Left lobe of liver (tissue), 2 donors: ENCODE measurements at regions not wholly inside any gene's neighbourhood (a gene's known extent, or its start where the extent isn't known, plus 50 kb on each side); places are given as distances from the start of the nearest gene placed in this dataset.

Source experiments
- ATAC-seq: fragments of 200-7000 bp; cut with Tn5 transposase; one replicate; pipeline ENCODE4 v1.9.1; 2020; ENCODE audit warnings: mild to moderate bottlenecking, moderate library complexity
- DNase-seq: peaks from one replicate; pipeline ENCODE4 v3.0.0-alpha.2; 2020; ENCODE audit warnings: low spot score
- donor health status: DM: no; HTN: no; CAD: no; lungs with moderate emphysema.
- donor health status: DM: no; HTN: yes; CAD: no.

- no peak for ATAC-seq
- DNase-seq: no peak
Observed at GRCh38 chr9:31071606-31072286, 1312.7 kb upstream of the ACO1 start.

DNA sequence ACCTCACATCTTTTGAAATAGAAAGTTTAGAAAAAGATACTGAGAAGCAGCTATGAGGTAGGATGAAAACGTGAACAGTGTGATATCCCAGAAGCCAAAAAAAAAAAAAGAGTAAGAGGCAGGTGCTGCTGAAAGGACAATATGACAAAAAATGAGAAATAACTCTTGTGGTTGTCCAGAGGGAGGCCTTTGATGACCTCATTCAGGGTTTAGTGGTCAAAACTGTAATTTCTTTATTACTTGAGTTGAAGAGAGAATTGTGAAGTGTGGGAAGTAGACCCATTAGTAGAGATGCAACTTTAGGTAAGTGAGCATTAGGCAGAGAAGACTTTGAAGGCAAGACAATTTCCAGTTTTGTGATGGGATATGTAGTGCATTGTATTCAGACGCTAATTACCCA, 1306.3 kb upstream of the ACO1 start:
- no peak for ATAC-seq
- no peak for DNase-seq

GRCh38 chr9:31084350-31084749, 1300.1 kb upstream of the ACO1 start:
- ATAC-seq: no peak
- no peak for DNase-seq

DNA sequence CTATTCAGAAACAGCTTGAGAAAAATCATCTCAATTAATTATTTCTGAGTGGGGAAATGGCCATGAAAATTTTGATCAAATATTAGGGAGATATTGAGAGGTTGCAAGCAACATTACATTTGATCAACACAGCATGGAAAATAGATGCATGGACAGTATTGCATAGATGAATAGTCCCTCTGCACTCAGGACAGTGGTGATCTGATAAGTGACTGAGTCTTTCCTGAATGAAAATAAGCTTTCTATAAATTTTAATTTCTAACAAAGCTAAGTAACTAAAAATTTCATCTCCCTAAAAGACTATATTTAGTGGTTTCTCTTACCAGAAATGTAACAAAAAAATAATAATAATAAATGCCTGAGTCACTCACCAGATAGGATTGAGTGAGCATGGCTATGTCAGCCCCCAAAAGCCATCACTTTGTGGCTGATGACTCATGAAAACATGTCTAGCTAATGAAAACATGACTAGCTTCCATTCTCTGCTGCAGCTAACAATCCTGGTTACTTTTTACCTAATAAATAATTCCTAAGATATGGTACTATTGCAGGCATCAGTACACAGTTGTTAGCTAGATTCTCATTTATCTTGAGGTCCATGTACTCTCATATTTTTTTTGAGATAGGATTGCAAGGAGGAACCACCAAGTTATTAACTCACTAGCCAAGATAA, 1294.8 kb upstream of the ACO1 start:
- DNase-seq (no peak), ATAC-seq (no peak)

- DNase-seq: no peak
- no peak for ATAC-seq
Observed at GRCh38 chr9:31100311-31100710, 1284.1 kb upstream of the ACO1 start.

- DNase-seq: no peak
- no peak for ATAC-seq
Observed at GRCh38 chr9:31103836-31104235, 1280.6 kb upstream of the ACO1 start.

- ATAC-seq: no peak
Observed at GRCh38 chr9:31104249-31104648, 1280.2 kb upstream of the ACO1 start.

DNA sequence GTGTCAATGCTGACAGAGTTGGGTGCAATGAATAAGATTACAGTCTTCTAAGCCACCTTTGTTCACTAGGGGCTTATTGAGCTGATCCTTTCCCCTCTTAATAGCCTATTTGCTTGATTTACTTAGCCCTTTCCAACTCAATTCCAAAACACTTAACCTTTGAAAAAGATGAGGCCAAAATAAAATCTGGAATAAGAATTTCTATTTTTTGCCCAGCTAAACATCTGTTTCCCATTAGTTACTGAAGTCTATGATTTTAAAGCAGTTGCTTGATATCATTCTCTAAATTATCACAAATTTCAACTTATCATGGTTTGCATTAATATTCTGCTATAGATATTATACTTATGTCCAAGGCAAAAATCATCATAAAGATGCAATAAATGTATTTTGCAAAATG, 1272.0 kb upstream of the ACO1 start:
- no peak for DNase-seq
- ATAC-seq: no peak

More at GRCh38 chr9:31104249-31104648, 1280.2 kb upstream of the ACO1 start:
- no peak for DNase-seq

GRCh38 chr9:31114346-31114745, 1270.1 kb upstream of the ACO1 start:
- DNase-seq: no peak
- no peak for ATAC-seq

- no peak for DNase-seq
- ATAC-seq: peak; percentile 89
Observed at GRCh38 chr9:31119890-31120454, 1264.5 kb upstream of the ACO1 start.

DNA sequence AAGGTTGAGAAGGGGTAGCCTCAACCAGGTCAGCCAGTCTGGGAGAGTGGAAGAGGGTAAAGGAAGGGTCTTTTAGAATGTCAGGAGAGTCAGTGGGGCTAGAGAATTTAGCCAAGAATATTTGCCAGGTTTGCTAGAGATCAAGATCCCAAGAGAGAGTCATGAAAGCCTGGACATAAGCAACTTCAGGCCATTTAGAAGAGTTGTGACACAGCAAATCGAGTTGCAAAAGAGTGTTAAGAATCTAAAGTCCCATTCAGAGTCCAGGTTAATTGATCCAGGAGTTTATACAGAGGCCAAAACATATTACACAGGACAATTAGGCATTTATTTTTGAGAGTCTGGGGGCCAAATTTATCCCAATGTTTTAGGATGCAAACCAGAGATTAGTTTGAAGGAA, 1260.1 kb upstream of the ACO1 start:
- peak; percentile 83 for ATAC-seq
- DNase-seq: no peak

DNA sequence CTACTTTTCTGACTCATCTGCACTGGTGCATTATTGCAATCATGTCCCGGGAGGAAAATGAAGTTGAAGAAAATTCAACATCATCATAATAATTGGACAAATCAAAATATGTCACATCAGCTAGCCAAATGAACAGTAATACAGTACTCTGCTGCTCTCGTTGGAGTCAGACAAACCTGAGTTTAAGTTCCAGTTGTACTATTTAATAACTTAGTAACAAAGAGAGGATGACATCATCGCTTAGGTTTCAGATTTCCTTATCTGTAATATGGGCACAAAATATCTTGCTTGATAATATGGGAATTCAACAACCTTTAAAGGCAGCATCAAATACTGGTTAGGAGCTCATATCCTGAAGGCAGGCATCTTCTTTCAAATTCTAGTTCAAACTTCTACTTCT, 1248.9 kb upstream of the ACO1 start:
- DNase-seq (no peak), ATAC-seq (no peak)

DNA sequence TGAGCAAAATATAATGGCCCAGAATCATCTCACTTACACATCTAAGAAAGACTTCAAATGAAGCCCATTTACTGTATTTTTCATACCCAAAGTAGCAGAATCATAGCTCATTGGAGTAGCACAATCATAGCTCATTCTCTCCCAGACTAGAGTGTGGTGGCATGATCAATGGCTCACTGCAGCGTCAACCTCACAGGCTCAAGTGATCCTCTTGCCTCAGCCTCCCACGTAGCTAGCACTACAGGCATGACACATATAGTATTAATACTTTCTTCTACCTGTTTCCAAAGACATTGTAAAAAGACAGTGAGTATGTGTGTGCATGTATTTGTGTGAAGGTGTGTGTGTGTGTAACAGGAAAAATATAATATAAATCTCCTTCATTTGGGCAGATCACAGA, 1247.9 kb upstream of the ACO1 start:
- ATAC-seq (no peak), DNase-seq (no peak)

- ATAC-seq (peak; percentile 91), DNase-seq (no peak)
Observed at GRCh38 chr9:31137176-31138160, 1247.0 kb upstream of the ACO1 start.

DNA sequence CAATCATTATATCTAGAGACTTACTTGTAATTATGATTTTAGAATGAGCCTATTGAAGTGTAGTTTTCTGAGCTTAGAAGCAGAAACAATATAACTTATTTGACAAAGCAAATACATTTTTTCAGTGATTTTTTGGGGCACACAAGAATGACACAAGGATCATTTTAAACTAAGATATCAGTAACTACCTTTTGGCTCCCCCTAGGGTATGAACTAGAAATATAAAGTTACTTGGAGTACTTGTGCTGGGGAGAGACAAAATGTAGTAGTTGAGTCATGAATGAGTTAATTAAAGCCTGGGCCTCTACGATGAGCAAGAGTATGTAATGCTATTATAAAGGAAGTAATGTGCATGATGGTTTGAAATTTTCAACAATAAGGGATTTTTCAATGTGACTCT, 1244.1 kb upstream of the ACO1 start:
- DNase-seq (no peak), ATAC-seq (peak; percentile 47)

GRCh38 chr9:31142456-31142855, 1242.0 kb upstream of the ACO1 start:
- no peak for DNase-seq
- no peak for ATAC-seq

DNA sequence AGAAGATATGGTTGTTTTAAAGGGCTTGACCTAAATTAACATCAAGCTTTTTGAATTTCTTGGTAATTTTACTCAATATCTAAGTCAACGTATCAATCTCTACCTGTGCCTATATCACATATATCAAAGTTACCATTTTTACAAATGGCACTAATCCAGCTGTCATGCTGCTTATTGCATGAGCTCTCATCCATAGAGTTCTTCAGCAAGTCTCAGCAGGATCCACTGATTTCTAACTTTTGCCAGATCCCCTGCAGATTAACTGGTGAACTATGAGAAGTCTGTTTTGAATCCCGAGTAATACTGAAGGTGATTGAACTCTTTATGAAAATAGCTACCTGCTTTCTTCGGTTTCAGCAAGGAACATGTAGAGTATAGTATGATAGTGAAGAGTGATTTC, 1239.8 kb upstream of the ACO1 start:
- no peak for ATAC-seq
- no peak for DNase-seq

DNA sequence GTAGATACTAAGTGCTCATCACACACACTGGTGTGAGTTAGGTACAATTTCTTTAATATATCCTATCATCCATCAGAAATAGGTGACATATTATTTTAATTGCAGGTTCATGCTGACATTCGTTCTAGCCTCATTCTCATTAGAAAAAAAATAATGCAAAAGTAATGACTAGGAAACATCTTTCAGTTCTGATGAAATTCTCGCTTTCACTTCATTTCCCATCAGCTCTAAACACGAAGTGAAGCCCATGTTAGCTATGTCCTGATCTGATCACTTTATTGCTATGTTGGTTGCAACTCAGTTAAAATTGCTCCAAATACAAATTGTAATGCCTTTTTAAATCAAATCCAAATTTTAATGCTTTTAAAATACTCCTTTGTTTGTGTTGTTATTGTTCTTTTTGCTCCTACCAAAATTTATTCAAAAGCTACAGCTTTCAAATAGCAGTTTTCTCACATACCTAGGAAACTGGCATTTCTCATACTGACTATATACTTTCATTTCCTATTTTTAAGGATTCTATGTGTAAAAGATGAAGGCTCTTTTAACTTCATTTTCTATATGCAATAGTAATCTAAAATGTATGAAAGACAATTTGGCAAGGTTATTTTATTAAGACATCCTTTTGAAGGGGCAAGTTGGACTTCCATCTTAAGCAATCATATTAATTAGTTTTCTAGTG, 1237.8 kb upstream of the ACO1 start:
- no peak for DNase-seq
- no peak for ATAC-seq

DNA sequence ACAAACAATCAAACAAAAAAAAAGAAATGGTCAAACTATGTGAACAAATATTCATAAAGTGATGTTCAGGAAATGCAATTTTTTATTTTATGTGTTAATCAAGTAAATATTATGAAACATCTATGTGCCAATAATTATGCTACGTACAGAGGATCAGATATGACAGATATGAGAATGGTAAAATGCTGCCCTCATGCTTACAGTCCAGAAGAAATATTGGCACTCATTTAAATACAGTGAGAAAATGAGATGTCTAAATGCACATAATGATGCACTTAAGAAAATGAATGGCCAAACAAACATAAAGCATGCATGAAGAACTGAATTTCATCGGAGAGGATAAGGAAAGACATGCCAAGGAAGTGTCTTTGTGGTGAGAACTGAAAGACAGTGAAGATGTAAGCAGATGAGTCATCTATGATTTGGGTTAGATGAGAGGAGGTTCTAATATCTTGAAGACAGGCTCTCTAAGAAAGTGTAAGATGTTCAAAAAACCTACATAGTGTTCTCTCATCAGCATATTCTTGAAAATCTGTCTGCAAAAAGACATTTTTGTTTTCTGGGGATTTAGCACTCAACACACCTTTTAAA, 1231.1 kb upstream of the ACO1 start:
- DNase-seq (no peak), ATAC-seq (no peak)

GRCh38 chr9:31166516-31166915, 1217.9 kb upstream of the ACO1 start:
- DNase-seq (no peak), ATAC-seq (no peak)
